ENCODE measurements at regions not wholly inside any gene's neighbourhood (a gene's known extent, or its start where the extent isn't known, plus 50 kb on each side); places are given as distances from the start of the nearest gene placed in this dataset.

DNA sequence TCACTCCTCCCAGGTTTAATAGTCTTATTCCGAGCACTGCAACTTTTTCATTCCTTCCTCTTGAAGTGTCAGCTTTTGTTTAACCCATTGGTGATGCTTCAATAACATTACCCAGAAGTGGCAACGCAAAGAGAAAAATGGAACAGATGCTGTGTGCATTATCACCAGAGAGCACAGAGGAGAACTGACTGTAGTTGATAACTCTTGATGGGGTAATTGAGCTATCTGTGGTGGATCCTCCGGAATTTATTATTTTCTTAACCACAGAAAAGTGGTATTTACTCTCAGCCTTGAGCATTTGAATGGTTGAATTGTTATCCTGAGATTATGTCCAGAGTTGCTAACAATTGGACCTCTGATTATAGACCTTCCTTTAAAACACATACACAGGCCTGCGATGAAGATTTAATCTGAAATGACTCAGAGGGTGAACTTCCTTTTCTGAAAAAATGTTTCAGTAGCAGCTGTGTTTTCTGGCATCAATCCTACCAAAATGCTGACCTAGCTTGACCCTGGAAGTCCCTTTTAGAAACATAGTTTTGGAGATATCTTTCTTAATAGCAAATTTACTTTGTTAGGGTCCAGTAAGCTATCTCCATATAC, 1584.4 kb upstream of the LRRTM3 start:
- TF ChIP-seq, protein P1, sequence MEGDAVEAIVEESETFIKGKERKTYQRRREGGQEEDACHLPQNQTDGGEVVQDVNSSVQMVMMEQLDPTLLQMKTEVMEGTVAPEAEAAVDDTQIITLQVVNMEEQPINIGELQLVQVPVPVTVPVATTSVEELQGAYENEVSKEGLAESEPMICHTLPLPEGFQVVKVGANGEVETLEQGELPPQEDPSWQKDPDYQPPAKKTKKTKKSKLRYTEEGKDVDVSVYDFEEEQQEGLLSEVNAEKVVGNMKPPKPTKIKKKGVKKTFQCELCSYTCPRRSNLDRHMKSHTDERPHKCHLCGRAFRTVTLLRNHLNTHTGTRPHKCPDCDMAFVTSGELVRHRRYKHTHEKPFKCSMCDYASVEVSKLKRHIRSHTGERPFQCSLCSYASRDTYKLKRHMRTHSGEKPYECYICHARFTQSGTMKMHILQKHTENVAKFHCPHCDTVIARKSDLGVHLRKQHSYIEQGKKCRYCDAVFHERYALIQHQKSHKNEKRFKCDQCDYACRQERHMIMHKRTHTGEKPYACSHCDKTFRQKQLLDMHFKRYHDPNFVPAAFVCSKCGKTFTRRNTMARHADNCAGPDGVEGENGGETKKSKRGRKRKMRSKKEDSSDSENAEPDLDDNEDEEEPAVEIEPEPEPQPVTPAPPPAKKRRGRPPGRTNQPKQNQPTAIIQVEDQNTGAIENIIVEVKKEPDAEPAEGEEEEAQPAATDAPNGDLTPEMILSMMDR (IDR thresholded peaks at IDR 0.05): no peak
- no peak for TF ChIP-seq POLR2A (IDR thresholded peaks at IDR 0.05)

Measured in body of pancreas (tissue), 4 donors.